NCI-H82 (cell line): ENCODE measurements at regions not wholly inside any gene's neighbourhood (a gene's known extent, or its start where the extent isn't known, plus 50 kb on each side); places are given as distances from the start of the nearest gene placed in this dataset.

ENCODE experiments used
- DNase-seq: peaks from one replicate; lab custom pipeline; 2025; lab: John Stamatoyannopoulos, UW

DNA sequence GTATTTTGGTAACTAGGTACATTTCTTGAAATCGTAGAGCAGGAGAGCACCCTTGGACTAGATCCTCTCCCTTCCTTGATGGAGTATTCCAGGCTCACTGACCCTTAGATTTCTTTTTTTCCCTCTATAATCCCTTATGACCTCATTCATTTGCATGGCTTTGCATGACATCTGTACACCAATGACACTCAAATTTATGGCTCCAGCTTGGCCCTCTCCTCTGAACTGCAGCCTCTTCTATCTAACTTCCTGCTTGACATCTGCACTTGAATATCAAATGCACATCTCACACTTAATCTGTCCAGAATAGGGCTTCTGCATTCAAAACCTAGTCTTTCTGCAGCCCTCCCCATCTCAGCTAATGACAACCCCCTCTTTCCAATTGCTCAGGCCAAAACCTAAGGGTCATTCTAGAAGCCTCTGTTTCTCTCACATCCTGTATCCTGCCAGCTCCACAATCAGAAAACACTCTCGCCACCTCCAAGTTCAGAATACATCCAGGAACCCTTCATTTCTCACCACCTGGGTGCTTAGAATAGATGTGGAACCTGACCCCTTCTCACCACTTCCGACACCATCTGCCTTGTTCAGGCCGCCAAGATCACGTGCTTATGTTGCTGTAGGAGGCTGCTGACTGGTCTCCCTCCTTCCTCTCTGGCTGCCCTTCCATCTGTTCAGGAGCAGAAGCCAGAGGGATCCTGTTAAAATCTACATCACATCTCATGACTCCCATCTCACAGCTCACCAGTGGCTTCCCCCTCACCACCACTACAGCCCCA lies 138.9 kb upstream of the MTNR1B start:
- DNase-seq = peak; percentile 91

DNA sequence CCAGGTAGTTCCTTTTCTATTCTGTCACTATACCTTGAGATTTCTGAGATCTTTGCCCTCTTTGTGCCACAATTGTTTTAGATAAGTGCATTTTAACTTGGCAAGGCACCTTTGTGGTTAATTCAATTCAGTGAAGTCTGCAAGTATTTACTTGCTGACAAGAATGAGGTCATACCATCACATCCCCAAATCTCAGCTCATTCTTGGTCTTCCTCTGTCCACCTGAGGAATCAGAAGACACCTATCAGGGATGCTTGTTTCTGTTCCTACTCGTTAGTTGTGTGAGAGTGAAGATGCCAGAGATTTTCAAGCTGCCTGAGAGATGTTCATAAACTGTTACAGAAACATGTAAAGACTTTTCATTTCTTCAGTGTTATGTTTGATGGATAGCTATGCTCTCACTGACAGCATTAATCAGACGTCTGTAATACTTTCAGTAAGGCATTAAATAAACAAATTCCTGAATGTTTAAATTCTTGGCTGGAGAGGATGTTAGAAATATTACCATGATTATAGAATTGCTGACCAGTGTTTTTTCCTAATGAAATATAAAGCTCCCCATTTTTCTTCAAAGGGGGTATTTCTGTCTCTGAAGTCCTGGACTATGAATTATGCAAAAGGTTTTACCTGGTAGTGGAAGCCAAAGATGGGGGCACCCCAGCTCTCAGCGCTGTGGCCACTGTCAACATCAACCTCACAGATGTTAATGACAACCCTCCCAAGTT lies 135.0 kb upstream of the MTNR1B start:
- no peak for DNase-seq

DNA sequence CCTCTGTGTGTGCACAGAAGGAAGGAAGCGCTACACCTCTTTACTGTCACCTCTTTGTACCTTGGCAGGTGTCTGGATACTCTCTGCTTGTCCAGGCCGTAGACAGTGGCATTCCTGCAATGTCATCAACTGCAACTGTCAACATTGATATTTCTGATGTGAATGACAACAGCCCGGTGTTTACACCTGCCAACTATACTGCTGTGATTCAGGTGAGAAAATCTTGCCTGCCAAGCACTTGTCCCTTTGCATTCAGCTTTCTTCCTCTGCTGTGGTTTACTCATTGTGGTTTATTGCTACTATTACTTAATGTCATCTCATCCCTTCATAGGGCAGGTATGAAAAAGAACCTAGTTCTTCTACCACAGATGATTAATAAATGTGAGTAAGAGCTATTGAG lies 131.9 kb upstream of the MTNR1B start:
- DNase-seq = no peak

DNA sequence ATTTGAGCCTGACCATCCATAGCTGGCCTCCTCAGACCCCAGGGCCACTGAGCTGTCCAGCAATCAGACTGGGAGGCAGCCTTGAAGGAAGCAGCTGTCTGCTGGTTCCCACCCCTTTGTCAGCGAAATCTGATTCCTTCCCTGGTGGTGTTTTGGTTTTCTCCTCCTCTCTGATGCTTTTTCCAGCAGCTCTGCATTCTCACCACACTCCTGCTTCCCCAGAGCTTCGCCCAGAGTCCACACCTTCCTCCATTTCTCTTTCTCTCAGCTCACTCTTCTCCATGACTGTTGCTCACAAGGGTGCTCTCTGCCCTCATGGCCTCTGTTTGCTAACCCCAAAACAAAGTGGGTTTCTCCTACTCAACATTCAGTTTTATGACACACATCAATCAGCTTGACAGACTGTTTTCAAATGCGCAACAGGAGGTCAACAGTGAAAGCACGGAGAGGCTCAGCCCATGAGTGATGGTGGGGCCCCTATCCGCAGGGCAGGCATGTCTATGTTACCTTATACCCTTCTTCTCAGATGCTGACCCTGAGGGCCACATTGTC lies 130.6 kb upstream of the MTNR1B start:
- DNase-seq = no peak

DNA sequence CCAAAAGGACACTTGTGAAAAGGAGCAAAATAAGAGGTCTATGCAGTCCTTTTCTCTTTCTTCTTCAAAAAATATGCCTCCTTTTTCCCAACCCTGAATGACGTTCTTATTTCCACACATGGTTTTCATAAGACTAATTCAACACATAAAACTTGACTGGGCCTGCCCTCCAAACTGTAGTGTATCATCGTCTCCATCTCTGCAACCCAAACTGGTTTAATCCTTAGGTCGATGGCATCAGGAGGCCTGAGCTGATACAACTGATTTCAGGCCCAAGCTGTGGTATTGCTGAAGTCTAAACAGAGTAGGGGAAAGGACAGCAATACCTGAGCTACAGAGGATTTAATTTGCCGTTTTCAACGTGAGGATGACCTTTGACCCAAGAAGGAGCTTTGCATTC lies 130.0 kb upstream of the MTNR1B start:
- no peak for DNase-seq

DNA sequence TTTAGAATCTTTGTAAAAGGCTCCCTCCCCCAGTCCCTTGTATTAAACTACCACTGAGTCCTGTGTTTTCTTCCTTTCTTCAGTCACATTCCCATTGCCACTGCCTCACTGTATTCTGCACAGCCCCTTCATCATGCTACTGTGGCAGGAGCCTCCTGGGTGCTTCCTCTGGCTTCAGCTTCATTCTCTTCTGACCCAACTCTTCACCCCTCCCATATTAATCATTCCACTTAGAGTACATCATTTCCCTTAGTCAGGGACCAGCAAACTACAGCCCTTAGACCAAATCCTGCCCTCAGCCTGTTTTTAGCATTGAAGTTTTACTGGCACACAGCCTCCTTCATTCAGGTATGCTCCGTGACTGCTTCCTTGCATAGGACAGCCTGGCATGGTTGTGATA lies 127.7 kb upstream of the MTNR1B start:
- DNase-seq = no peak

DNA sequence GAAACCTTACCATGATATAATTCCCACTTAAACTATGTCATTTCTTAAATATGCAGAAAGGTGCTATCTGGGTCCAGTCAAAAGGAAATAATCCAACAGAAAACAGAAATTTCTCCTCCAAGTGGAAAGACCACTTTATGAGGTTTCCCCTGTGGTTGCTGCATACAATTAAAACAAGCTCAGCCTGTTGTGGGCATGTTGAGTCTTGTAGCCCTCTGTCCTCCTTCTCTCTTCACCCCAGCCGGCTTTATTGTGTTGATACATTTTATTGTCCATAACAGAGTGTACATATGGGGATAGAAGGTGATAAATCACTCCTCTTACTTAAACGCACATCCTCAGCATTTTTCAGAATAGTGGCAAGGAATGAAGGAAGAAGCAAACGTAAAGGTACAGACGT lies 126.0 kb upstream of the MTNR1B start:
- no peak for DNase-seq

DNA sequence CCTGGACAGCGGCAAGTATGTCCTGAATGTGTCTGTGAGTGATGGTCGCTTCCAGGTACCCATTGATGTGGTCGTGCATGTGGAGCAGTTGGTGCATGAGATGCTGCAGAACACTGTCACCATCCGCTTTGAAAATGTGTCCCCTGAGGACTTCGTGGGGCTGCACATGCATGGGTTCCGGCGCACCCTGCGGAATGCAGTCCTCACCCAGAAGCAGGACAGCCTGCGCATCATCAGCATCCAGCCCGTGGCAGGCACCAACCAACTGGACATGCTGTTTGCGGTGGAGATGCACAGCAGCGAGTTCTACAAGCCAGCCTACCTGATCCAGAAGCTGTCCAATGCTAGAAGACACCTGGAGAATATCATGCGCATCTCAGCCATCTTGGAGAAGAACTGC lies 125.3 kb upstream of the MTNR1B start:
- no peak for DNase-seq

DNA sequence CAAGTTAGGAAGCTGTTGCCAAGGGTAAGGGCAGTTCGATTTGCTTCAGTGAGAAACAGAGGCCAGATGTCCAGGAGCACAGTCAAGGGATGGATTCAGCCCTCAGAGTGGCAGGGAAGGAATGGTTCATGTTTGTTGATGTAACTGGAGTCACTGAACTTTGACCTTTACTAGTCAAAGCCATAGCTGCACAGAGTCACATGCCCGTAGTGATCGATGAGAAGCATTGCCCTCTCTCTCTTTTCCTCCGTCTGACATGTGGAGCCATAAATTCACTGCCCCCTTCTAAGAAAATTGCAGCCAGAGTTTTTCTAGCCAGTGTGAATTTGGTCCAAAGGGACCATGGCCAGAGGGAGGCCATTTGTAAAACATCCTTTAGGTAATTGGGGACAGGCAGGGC lies 124.1 kb upstream of the MTNR1B start:
- no peak for DNase-seq

DNA sequence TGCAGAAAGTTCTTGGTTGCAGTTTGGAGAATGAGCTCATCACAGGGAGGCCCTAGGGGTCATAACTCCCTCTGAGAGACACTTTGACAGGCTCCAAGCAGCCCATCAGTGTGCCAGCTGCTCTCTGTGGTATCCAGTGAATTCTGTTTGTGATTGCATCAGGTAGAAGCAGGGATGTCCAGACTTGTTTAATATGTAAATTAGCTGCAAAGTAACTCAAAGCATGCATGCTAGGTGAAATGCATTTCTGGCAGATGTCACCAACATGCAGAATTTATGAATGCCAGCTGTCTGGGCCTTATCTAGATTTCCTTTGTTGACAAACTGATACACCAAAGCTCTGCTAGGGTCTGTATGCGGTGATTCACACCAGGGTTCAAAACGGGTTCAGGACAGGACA lies 123.6 kb upstream of the MTNR1B start:
- DNase-seq = no peak

DNA sequence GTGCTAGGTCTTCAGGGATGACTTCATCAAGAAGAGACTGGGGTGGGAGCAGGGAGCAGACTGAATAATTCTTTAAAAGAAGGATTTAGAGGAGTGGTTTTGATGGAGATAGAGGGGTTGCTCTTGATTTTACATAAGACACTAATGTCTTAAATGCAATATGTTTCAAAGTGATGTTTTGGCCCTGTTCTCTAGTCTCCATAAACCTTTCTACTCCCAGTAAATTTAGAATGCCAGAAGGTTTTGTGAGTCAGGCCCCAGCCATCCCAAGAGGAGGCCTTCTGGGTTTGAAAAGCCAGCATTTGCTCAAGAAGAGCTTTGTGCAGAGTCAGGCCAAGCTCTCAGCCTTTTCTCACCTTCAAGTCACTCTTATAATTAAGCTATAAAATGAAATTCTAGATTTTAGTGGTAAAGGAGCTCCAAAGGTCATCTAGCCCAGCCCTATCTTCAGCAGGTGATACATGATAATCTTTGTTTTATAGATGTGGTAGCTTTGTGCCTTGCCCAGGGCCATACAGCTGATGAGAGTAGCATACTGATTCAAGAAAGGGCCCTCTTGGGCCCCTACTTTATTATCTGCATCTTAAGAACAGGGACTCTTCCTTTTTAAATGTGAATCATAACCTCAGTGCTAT lies 122.8 kb upstream of the MTNR1B start:
- no peak for DNase-seq

DNA sequence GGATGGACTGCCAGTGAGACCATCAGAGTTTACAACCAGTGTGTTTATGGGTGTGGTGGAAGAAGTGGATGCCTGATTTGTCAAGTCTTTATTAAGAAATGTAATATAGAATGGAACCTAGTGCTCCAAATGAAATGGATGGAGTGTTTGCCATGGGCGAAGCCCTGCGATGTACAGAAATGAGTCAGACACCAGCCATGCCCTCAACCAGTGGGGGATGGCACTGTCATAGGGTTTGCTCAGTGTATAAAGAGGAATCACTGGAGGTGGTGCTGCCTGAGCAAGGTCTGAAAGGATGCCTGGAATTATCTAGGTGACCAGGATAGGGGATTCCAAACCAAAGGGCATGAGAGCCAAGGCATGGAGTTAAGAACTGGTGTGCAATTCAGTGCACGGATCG lies 120.9 kb upstream of the MTNR1B start:
- DNase-seq = no peak

DNA sequence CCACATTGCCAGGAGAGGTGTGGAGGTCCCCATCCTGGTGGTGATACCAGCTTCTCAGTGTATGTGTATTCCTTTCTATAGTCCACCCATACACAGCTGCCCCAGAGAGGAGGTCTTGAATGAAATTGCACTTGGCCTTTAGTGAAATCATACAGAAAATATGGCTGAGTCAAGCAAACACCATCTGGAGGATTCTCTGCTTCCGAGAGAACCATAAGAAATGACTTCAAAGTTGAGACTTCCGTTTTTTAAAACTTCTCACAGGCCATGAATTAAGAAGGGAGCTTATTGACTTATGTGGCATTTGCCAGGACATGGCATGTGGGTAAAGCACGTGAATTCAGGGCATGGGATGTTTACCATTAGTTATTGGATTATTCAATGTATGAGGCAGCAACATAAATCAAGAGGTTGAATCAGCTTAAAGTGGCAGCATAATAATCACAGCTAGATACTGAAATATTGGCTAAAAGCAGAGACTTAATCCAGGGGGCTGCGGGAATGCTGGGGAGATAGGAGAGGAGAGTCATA lies 119.1 kb upstream of the MTNR1B start:
- DNase-seq = peak; percentile 55

DNA sequence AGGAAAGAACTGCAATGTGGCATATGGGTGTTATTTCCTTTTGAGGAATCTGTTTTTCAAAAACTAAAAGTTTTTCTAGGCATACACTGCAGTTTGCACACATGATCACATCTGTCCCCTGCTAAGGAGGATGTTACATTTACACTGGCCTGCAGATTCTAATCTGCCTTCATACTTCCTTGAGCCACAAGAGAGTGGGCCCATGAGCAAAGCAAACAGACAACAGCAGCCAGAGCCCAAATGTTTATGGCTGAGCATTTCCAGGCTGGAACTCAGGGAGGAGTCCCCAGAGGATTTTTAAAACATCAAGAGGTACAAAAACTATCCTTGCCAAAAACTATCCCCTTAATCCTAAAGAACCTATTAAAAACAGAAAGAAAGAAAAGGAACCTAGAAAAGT lies 117.2 kb upstream of the MTNR1B start:
- no peak for DNase-seq

DNA sequence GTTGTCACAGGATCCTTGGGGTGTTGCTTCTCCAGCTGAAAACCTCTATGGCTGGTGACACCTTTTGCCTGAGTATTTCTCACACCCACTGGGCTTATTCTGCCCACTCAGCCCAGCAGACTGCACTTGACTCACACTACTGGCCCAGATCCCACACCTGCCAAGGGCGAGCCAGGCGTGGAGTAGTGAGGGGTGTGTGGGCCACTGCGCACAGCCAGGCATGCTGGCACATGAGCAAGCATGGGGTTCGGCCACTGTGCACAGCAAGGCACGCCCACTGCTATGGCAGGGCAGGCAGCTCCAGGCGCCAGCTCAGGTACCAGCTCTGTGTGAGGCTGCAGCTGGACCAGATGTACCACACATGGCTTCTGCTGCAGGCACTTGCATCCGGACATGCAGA lies 116.5 kb upstream of the MTNR1B start:
- DNase-seq = no peak

DNA sequence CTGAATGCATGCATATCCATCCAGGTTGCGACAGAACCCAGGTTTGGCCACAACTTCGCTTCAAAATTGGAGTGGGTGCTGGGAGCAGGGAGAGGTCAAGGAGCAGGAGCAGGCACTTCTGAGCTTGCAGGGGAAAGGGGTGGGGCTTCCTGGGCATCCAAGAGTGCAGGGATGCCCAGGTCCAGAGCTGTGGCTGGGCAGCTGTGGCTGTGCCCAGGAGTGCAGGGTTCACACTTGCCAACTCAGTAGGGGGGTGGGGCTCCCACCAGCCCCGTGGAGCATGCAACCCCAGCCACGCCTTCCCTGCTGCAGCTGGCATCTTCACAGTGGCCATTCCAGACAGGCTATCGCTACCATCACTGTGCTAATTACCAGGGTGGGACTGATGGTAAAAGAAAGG lies 115.3 kb upstream of the MTNR1B start:
- no peak for DNase-seq

DNA sequence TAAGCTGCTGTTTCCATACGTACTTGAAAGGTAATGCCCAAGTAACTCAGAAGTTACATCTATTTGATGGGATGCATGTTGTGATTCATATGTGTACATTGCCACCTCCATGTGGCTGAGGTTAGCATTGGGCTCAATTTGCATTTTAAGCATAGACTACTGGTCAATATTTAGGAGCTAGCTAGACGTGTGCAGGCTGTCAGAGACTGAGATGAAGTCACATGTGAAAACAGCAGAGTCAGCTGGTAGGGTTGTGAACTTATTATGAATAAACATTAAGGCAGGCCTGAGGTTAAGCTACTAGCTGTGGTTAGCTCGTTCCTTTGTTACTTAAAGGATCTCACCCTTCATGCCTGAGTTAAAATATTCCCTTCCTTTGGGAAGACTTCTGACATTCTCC lies 114.5 kb upstream of the MTNR1B start:
- no peak for DNase-seq

DNA sequence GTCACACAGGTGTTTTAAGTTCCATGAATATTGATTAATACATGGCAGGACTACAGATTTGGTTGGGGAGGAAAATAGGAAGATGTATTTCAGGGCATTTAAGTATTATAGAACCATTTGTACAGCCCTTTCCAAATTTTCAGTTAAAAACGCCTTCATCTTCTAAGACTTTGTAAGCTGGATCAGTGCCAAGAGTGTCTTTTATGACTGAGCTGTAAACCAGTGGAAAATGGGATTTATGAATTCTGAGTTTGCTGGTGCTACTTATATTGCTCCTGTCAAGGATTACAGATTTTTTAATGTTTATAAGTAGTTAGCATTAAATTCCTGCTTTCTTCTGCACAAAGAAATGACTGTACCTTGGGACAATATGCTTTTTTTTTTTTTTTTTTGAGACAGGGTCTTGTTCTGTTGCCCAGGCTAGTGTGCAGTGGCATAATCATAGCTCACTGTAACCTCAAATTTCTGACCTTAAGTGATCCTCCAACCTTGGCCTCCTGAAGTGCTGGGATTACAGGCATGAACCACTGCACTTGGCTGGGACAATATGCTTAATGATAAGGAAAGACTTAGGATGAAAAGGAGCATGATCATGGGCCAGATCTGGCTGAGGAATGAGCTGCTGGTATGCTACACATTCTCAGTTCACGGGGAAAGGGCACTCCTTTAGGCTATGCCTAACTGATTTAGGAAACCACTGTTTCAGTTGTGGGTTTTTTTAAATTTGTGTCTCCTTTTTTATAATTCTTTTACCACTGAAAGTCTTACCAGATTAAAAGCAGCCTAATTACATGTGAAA lies 113.6 kb upstream of the MTNR1B start:
- DNase-seq = peak; percentile 56

DNA sequence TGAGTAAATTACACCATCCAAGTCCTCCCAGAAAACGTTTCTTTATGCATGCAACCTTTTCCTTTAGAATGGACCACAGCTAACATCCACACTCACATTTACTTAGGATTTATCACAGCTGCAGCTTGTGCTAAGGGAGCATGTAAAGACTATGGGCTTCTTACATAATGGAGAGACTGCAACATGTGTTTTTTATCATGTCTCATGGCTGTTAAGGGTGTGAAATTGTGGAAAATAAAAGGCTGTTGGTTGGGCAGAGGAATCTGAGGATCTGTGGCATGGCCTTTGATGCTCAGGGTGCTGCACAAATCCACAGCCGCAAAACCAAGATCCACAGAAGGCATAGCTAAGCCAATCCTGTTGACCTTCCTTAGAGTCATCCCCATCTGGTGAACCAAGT lies 112.0 kb upstream of the MTNR1B start:
- peak; percentile 56 for DNase-seq

DNA sequence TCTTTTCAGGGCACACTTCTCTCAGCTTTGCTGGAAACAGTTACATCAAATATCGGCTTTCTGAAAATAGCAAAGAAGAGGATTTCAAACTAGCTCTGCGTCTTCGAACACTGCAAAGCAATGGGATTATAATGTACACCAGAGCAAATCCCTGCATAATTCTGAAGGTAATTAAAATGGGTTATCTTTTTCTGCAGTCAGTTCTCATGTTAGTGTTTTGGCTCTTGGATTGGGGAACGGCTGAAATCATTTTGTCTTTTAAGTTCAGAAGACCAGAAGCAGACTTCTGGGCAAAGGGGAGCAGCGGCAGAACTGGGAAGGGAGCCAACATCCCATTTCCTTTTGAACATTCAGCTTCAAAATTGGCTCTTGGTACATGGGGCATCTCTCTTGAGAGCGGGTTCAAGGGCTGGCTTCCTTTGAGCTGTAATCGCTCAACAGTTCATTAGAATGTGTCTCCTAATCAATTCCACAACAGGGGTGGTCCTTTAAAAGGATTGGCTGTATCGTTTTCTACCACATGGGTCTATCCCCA lies 110.2 kb upstream of the MTNR1B start:
- no peak for DNase-seq

DNA sequence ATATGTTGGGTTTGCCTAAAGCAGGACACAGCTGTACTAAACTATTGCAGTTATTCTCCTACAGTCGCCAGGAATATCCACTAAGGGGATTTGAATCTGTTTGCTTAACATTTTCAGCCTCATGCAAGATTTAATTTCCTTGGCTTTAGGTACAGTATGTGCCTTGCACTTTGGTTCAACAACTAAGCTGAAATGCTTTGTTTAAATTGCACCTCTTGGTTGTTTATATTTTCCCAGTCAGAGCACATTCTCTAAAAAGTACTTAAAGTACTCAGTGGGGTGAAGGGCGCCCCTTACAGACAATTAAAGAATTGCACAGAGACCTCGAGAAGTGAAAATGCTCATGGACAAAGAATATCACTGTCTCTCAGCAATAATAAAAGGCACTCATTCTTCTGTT lies 107.8 kb upstream of the MTNR1B start:
- DNase-seq = no peak

DNA sequence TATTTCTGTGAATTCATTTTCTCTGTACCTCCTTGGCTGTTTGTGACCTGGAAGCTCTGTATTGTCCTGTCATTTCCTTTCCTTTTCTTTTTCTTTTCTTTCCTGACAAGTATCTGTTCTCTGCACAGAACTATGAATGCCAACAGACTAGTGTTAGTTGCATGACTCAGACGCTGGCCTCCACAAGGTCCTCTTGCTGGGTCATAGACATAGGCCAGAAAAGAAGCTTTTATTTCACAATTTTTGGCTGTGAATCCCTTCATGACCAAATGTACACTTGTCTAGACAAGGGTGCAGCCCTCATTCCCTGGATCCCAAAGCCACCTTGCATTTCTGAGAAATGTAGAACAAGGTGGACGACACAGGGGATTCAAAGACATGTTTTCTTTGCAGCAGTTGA lies 104.1 kb upstream of the MTNR1B start:
- DNase-seq = no peak
